ENCODE measurements at regions not wholly inside any gene's neighbourhood (a gene's known extent, or its start where the extent isn't known, plus 50 kb on each side); places are given as distances from the start of the nearest gene placed in this dataset.

DNA sequence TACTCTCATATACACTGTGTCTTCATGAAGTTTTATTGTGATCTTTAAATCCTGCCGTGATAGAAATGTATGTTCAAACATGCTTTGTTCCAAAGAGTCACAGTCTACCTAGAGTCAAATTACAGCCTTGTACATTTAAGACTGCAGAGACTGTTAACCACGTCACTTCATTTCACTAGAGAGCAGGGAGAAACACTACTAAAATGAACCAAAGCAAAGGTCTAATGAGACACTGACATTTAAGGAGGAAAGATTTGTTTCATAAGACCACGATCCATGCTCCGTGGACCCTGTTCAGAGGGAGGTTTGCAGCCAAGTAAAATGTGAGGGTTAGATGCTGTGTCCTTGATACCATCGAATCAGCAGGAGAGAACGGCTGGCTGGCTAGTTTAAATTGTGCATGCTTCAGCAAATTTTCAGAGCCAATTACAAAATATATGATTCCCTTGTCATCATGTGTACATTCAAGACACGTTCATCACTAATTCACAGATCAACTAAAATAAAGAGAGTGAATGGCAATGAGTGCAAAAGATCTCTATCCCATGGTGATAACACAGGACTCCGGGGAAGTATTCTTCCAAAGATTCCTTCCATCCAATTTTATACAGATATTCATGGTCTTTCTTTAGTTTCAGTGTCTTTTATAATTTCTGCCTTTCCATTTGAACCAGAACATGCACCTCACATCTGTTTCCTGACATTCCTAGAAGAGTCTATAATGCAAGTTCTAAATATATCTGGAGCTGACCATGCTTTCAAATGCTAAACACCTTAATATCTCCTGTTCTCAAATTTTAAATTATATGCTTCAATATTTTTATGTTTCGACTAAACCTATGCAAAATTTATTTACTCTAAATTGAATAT lies 960.9 kb upstream of the FAT3 start:
- Histone ChIP-seq H3K27ac (no peak overlapping the region), H3K4me1 (no peaks in the 10 kb centered on the region), H3K36me3 (ENCODE audit: insufficient read depth in 1 of 2, low read depth in 1 of 2) (no peaks in the 10 kb centered on the region), H3K27me3 (ENCODE audit: insufficient read depth in 3 of 3, low read length in 2 of 3) (no peaks in the 10 kb centered on the region), H3K9me3 (no peaks in the 10 kb centered on the region), H3K4me3 (no peak overlapping the region)
- TF ChIP-seq CTCF (IDR thresholded peaks at IDR 0.05): no peak
- DNase-seq (no peak), ATAC-seq (no peak)
- intact Hi-C loops (cut with DNase I): no loop called here
- WGBS, 3 donors: 31 to 42% (median 33%) methylated on average over 9 of the region's 9 CpGs

GRCh38 chr11:91261513-91261912 lies 963.1 kb upstream of the FAT3 start:
- no peaks in the 10 kb centered on the region for H3K4me1 ChIP-seq
- no peak overlapping the region for H3K4me3 ChIP-seq
- no peaks in the 10 kb centered on the region for H3K9me3 ChIP-seq
- no peaks in the 10 kb centered on the region for H3K27me3 ChIP-seq (ENCODE audit: insufficient read depth in 3 of 3, low read length in 2 of 3)
- no peak overlapping the region for H3K27ac ChIP-seq
- 72 to 81% (median 75%) methylated on average over 5 of the region's 5 CpGs for WGBS, 3 donors
- intact Hi-C loops (cut with DNase I): no loop called here
- no peaks in the 10 kb centered on the region for H3K36me3 ChIP-seq (ENCODE audit: insufficient read depth in 1 of 2, low read depth in 1 of 2)
- TF ChIP-seq CTCF (IDR thresholded peaks at IDR 0.05): no peak
- DNase-seq: no peak
- no peak for ATAC-seq

- 66 to 73% (median 71%) methylated on average over 1 of the region's 1 CpG for WGBS, 3 donors
- Histone ChIP-seq H3K4me1 (no peaks in the 10 kb centered on the region), H3K27me3 (ENCODE audit: insufficient read depth in 3 of 3, low read length in 2 of 3) (no peaks in the 10 kb centered on the region), H3K9me3 (no peaks in the 10 kb centered on the region), H3K36me3 (ENCODE audit: insufficient read depth in 1 of 2, low read depth in 1 of 2) (no peaks in the 10 kb centered on the region), H3K27ac (no peak overlapping the region), H3K4me3 (no peak overlapping the region)
- no peak for TF ChIP-seq CTCF (IDR thresholded peaks at IDR 0.05)
- ATAC-seq: no peak
- no peak for DNase-seq
- intact Hi-C loops (cut with DNase I): no loop called here
Measured at GRCh38 chr11:91258876-91259275, 965.7 kb upstream of the FAT3 start.

DNA sequence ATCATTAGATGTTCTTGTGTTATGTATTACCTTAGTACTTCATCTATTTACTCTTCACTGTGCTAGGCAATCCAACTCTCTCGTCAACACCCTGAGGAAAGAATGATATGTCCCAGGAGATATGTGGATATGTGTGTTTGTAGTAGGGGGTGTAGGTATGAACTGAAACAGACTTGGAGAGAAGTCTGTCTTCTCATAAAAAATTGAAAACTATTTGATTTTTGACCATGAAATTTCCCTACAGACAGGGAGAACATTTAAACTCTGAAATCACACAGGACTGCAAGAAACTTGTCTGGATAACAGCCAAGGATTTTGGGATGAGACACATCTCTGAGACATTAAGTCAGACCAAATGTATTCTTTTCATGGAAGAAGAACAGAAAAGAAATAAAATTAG lies 967.0 kb upstream of the FAT3 start:
- WGBS, 3 donors: 45 to 57% (median 49%) methylated on average over 1 of the region's 1 CpG
- TF ChIP-seq CTCF (IDR thresholded peaks at IDR 0.05): no peak
- ATAC-seq (no peak), DNase-seq (no peak)
- Histone ChIP-seq H3K36me3 (ENCODE audit: insufficient read depth in 1 of 2, low read depth in 1 of 2) (no peaks in the 10 kb centered on the region), H3K4me1 (no peaks in the 10 kb centered on the region), H3K27me3 (ENCODE audit: insufficient read depth in 3 of 3, low read length in 2 of 3) (no peaks in the 10 kb centered on the region), H3K27ac (no peak overlapping the region), H3K4me3 (no peak overlapping the region), H3K9me3 (no peaks in the 10 kb centered on the region)
- intact Hi-C loops (cut with DNase I): no loop called here

Measured in psoas muscle (tissue), 7 donors.